Adrenal gland (tissue), 5 donors: ENCODE measurements at regions not wholly inside any gene's neighbourhood (a gene's known extent, or its start where the extent isn't known, plus 50 kb on each side); places are given as distances from the start of the nearest gene placed in this dataset.

Experiments used
- POLR2A ChIP-seq, 2 donors: fragments of 450-650 bp; IDR thresholded peaks; one replicate each; pipeline ENCODE4 v1.6.1; 2017; ENCODE audit warnings: antibody characterized with exemption in 2 of 2, mild to moderate bottlenecking in 2 of 2, moderate library complexity in 1 of 2
- TF ChIP-seq, protein P1 (sequence below), 6 experiments: fragments of 450-650 bp in 4 of 6; fragments of 200-600 bp in 2 of 6; sonication (generic) in 1 of 6; IDR thresholded peaks; 1 replicate in 5 of 6; 2 replicates in 1 of 6; pipeline versions ENCODE4 v1.5.1 to v1.8.0; 2016 to 2021; ENCODE audit warnings: antibody characterized with exemption in 6 of 6, mild to moderate bottlenecking in 2 of 6, moderate library complexity in 1 of 6
- donor health status: DM: no; HTN: no; CAD: no.

DNA sequence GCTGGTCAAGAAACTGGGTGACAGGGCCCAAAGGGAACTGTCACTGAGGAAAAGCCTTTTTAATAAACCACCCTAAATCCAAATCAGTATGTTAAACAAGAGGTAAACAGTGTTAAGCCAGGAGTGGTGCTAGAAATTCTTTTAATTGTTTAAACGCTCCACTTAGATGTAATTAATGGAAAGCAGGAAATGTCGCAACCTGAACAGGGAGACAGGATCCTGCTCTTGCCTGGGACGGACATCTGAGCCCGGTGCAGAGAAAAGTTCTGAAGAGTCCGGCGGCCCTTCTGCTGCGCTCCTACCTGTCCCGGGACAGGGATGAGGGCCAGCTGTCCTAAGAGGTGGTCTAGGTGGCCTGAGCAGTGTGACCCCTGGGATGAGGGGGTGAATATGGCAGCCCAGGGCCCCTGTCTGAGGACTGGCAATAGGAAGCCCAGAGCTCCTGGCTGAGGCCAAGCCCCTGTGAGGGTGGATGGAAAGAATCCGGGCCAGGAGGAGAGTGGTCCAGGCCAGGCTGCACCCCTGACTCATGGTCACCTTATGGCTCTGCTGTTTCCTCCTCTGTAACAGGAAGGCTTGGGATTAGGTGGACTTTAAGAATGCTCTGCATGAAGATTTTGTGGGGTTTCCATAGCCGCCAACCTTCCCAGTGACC, 112.8 kb upstream of the GJB6 start:
- TF ChIP-seq, protein P1, sequence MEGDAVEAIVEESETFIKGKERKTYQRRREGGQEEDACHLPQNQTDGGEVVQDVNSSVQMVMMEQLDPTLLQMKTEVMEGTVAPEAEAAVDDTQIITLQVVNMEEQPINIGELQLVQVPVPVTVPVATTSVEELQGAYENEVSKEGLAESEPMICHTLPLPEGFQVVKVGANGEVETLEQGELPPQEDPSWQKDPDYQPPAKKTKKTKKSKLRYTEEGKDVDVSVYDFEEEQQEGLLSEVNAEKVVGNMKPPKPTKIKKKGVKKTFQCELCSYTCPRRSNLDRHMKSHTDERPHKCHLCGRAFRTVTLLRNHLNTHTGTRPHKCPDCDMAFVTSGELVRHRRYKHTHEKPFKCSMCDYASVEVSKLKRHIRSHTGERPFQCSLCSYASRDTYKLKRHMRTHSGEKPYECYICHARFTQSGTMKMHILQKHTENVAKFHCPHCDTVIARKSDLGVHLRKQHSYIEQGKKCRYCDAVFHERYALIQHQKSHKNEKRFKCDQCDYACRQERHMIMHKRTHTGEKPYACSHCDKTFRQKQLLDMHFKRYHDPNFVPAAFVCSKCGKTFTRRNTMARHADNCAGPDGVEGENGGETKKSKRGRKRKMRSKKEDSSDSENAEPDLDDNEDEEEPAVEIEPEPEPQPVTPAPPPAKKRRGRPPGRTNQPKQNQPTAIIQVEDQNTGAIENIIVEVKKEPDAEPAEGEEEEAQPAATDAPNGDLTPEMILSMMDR (IDR thresholded peaks at IDR 0.05) = no peak
- no peak for TF ChIP-seq POLR2A (IDR thresholded peaks at IDR 0.05)
